A549 (cell line): ENCODE measurements at regions not wholly inside any gene's neighbourhood (a gene's known extent, or its start where the extent isn't known, plus 50 kb on each side); places are given as distances from the start of the nearest gene placed in this dataset.

Experiments
- ATAC-seq, 2 experiments: fragments of 200-7000 bp in 1 of 2; fragments of >200 bp in 1 of 2; cut with Nextera tagmentation in 1 of 2; cut with Tn5 transposase in 1 of 2; 3 replicates each; pipeline versions ENCODE4 v1.8.0 to v1.9.1; 2018 to 2020; ENCODE audit warnings: mild to moderate bottlenecking in 1 of 2, moderate library complexity in 1 of 2
- CTCF ChIA-PET: fragments of 300-600 bp; sonication (Branson Sonifier 250); formaldehyde crosslinking; extraction: SDS; loops from one replicate; lab custom pipeline; 2021; ENCODE audit warnings: antibody characterized with exemption, inconsistent platforms; lab: Yijun Ruan, JAX
- POLR2A ChIA-PET: fragments of 350-600 bp; formaldehyde crosslinking; extraction: SDS; loops from one replicate; lab custom pipeline; 2021; ENCODE audit warnings: antibody characterized with exemption, inconsistent platforms; lab: Yijun Ruan, JAX
- DNase-seq, 2 experiments: peaks; one replicate each; pipeline versions ENCODE4 v3.0.0 to v3.0.0-alpha.2; 2011 to 2016; ENCODE audit warnings: low read depth in 1 of 2, low spot score in 1 of 2
- FAIRE-seq: peaks from 2 replicates; lab custom pipeline; 2011; peaks lifted over from hg19 to GRCh38; lab: Jason Lieb, UNC
- H3K27ac ChIP-seq, 2 experiments: fragments of >200 bp; sonication (Bioruptor Twin); formaldehyde crosslinking; 3 replicates each; pipeline ENCODE4 v1.5.1; 2016 to 2017
- H3K4me1 ChIP-seq: fragments of >200 bp; sonication (Bioruptor Twin); formaldehyde crosslinking; 3 replicates; pipeline ENCODE4 v1.6.1; 2016
- H3K4me2 ChIP-seq: fragments of >200 bp; sonication (Bioruptor Twin); formaldehyde crosslinking; 3 replicates; pipeline ENCODE4 v1.6.1; 2016
- H3K4me3 ChIP-seq: fragments of >200 bp; sonication (Bioruptor Twin); formaldehyde crosslinking; 3 replicates; pipeline ENCODE4 v1.5.1; 2016
- H3K9me3 ChIP-seq: fragments of >200 bp; sonication (Bioruptor Twin); formaldehyde crosslinking; 3 replicates; pipeline ENCODE4 v1.6.1; 2016
- CBX2 ChIP-seq: fragments of 200-600 bp; sonication (generic); IDR thresholded peaks from 2 replicates; pipeline ENCODE4 v1.6.1; 2016; ENCODE audit warnings: low read depth, mild to moderate bottlenecking, borderline replicate concordance
- CEBPB ChIP-seq, 2 experiments: fragments of >200 bp in 1 of 2; sonication (Bioruptor Twin) in 1 of 2; formaldehyde crosslinking in 1 of 2; IDR thresholded peaks; 2 replicates each; pipeline ENCODE4 v1.6.1; 2012 to 2016
- CHD4 ChIP-seq: fragments of 200-600 bp; sonication (generic); IDR thresholded peaks from 2 replicates; pipeline ENCODE4 v1.6.1; 2016; ENCODE audit warnings: antibody characterized with exemption, mild to moderate bottlenecking, borderline replicate concordance
- EHMT2 ChIP-seq: fragments of 200-600 bp; sonication (generic); IDR thresholded peaks from 2 replicates; pipeline ENCODE4 v1.6.1; 2016; ENCODE audit warnings: antibody characterized with exemption, low read depth, mild to moderate bottlenecking, moderate library complexity
- FOSB ChIP-seq: fragments of 250-450 bp; sonication (Bioruptor Pico); IDR thresholded peaks from 2 replicates; pipeline ENCODE4 v1.5.0; 2020; ENCODE audit warnings: mild to moderate bottlenecking, moderate library complexity
- HOXB5 ChIP-seq: fragments of 250-450 bp; sonication (Bioruptor Pico); IDR thresholded peaks from 2 replicates; pipeline ENCODE4 v1.5.0; 2020; ENCODE audit warnings: mild to moderate bottlenecking, moderate library complexity
- KDM5A ChIP-seq: fragments of 200-600 bp; sonication (generic); IDR thresholded peaks from 2 replicates; pipeline ENCODE4 v1.6.1; 2016; ENCODE audit warnings: antibody characterized with exemption, mild to moderate bottlenecking
- NPAS2 ChIP-seq: fragments of 250-450 bp; sonication (Bioruptor Pico); IDR thresholded peaks from 2 replicates; pipeline ENCODE4 v1.8.0; 2022; ENCODE audit warnings: mild to moderate bottlenecking, moderate library complexity, borderline replicate concordance
- POLR2A ChIP-seq: IDR thresholded peaks from 2 replicates; pipeline ENCODE4 v1.6.1; 2012; ENCODE audit warnings: mild to moderate bottlenecking, low read length
- POLR2AphosphoS2 ChIP-seq: conservative IDR thresholded peaks from 2 replicates; pipeline ENCODE4 v1.6.1; 2012; ENCODE audit warnings: low read length, improper control_type of control experiment, inconsistent platforms
- RAD21 ChIP-seq, 2 experiments: fragments of >200 bp in 1 of 2; sonication (Bioruptor Twin) in 1 of 2; formaldehyde crosslinking in 1 of 2; IDR thresholded peaks in 1 of 2; conservative IDR thresholded peaks in 1 of 2; 2 replicates in 1 of 2; 3 replicates in 1 of 2; pipeline ENCODE4 v1.6.1; 2012 to 2018; ENCODE audit warnings: inconsistent platforms in 1 of 2
- RCOR1 ChIP-seq: fragments of 150-350 bp; IDR thresholded peaks from 2 replicates; pipeline ENCODE4 v1.6.1; 2014; ENCODE audit warnings: antibody characterized with exemption, low read length, low read depth
- SMC3 ChIP-seq: fragments of >200 bp; sonication (Bioruptor Twin); formaldehyde crosslinking; IDR thresholded peaks from 3 replicates; pipeline ENCODE4 v1.6.1; 2018; ENCODE audit warnings: inconsistent platforms
- SREBF2 ChIP-seq: fragments of 450-650 bp; IDR thresholded peaks from 2 replicates; pipeline ENCODE4 v1.6.1; 2014; ENCODE audit warnings: mild to moderate bottlenecking, moderate library complexity
- TP53 ChIP-seq: fragments of 250-450 bp; sonication (Bioruptor Pico); IDR thresholded peaks from 2 replicates; pipeline ENCODE4 v1.5.0; 2021; ENCODE audit warnings: mild to moderate bottlenecking, moderate library complexity
- ZSCAN20 ChIP-seq: fragments of 250-450 bp; sonication (Bioruptor Pico); IDR thresholded peaks from 2 replicates; pipeline ENCODE4 v1.8.0; 2022; ENCODE audit warnings: mild to moderate bottlenecking, moderate library complexity
- WGBS: methylation state at CpG from one replicate; pipeline ENCODE4 v1.1.6; 2017; ENCODE audit errors: missing lambda C conversion rate; 5-methylcytosine and 5-hydroxymethylcytosine counted together
- TF ChIP-seq, protein P1 (sequence below): fragments of 250-450 bp; sonication (Bioruptor Pico); IDR thresholded peaks from 2 replicates; pipeline ENCODE4 v1.5.0; 2020; ENCODE audit warnings: low read depth, mild to moderate bottlenecking, moderate library complexity
- TF ChIP-seq, protein P2 (sequence below): IDR thresholded peaks from 2 replicates; pipeline ENCODE4 v1.6.1; 2012
- TF ChIP-seq, protein P3 (sequence below): fragments of 450-650 bp; IDR thresholded peaks from 2 replicates; pipeline ENCODE4 v1.6.1; 2014; ENCODE audit warnings: antibody characterized with exemption
- TF ChIP-seq, protein P4 (sequence below): fragments of 250-450 bp; sonication (Bioruptor Pico); IDR thresholded peaks from 2 replicates; pipeline ENCODE4 v1.5.0; 2021; ENCODE audit warnings: mild to moderate bottlenecking, moderate library complexity, borderline replicate concordance
- TF ChIP-seq, protein P5 (sequence below): fragments of >200 bp; sonication (Bioruptor Twin); formaldehyde crosslinking; IDR thresholded peaks from 3 replicates; pipeline ENCODE4 v1.6.1; 2016
- TF ChIP-seq, protein P6 (sequence below): IDR thresholded peaks from 2 replicates; pipeline ENCODE4 v1.6.1; 2012; ENCODE audit warnings: low read depth, borderline replicate concordance
- TF ChIP-seq, protein P7 (sequence below): IDR thresholded peaks from 2 replicates; pipeline ENCODE4 v1.6.1; 2012

DNA sequence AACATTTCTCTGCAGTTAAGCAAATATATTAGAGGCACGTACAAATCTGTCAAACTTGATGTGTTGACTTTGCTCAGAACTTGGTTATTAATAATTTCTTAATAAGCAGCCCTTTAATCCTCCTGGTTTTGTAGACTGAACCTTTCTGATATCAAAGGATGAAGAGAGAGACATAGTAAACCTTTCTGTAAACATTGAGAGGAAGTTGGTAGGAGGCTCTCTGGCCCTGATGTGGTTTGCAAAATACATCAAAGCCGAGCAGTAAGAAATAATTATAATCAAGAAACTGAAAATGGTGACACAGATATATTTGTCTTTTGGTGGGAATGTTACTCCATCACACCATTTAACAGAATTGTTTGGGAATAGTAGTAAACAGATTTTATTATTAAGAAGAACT, 111.9 kb downstream of the OXSM start:
- Histone ChIP-seq H3K4me1 (no peaks in the 10 kb centered on the region), H3K4me2 (no peak overlapping the region), H3K9me3 (no peaks in the 10 kb centered on the region), H3K27ac (no peak overlapping the region), H3K4me3 (no peak overlapping the region)
- ChIA-PET CTCF (no interaction called here), POLR2A (no interaction called here)
- DNase-seq (no peak), FAIRE-seq (no peak), ATAC-seq (no peak)
- WGBS = 2% methylated on average over 2 of the region's 2 CpGs
- TF ChIP-seq, protein P1, sequence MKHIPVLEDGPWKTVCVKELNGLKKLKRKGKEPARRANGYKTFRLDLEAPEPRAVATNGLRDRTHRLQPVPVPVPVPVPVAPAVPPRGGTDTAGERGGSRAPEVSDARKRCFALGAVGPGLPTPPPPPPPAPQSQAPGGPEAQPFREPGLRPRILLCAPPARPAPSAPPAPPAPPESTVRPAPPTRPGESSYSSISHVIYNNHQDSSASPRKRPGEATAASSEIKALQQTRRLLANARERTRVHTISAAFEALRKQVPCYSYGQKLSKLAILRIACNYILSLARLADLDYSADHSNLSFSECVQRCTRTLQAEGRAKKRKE = no peak
- no peak for TF ChIP-seq SREBF2
- TF ChIP-seq RCOR1 = no peak
- no peak for TF ChIP-seq RAD21 (conservative IDR thresholded peaks at IDR 0.05 in 1 of 2, IDR thresholded peaks at IDR 0.05 in 1 of 2)
- TF ChIP-seq, protein P2, sequence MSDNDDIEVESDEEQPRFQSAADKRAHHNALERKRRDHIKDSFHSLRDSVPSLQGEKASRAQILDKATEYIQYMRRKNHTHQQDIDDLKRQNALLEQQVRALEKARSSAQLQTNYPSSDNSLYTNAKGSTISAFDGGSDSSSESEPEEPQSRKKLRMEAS = no peak
- TF ChIP-seq, protein P3, sequence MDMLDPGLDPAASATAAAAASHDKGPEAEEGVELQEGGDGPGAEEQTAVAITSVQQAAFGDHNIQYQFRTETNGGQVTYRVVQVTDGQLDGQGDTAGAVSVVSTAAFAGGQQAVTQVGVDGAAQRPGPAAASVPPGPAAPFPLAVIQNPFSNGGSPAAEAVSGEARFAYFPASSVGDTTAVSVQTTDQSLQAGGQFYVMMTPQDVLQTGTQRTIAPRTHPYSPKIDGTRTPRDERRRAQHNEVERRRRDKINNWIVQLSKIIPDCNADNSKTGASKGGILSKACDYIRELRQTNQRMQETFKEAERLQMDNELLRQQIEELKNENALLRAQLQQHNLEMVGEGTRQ = no peak

DNA sequence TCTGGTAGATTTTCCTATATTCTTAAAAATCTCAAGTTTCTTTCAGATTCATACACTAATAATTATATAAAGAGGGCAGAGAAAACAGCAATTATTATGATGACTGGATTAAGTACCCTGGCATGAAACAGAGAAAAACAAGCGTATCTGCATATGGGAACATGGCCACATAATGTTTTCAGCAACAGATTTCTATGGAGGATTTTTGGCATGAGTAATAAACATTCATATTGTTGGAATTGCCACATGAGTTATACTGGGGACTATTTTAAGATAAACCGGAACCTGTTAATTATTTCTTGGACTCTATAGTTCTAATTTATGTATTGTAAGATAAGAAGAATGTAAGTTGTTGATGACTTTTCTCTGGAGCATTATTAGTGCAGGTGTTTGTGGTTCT, 112.7 kb downstream of the OXSM start:
- no peak overlapping the region for H3K4me2 ChIP-seq
- CTCF ChIA-PET = no interaction called here
- ATAC-seq = no peak
- TF ChIP-seq, protein P4, sequence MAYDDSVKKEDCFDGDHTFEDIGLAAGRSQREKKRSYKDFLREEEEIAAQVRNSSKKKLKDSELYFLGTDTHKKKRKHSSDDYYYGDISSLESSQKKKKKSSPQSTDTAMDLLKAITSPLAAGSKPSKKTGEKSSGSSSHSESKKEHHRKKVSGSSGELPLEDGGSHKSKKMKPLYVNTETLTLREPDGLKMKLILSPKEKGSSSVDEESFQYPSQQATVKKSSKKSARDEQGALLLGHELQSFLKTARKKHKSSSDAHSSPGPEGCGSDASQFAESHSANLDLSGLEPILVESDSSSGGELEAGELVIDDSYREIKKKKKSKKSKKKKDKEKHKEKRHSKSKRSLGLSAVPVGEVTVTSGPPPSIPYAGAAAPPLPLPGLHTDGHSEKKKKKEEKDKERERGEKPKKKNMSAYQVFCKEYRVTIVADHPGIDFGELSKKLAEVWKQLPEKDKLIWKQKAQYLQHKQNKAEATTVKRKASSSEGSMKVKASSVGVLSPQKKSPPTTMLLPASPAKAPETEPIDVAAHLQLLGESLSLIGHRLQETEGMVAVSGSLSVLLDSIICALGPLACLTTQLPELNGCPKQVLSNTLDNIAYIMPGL (CRISPR knock-in tag) = no peak
- TF ChIP-seq KDM5A (no peak), CHD4 (no peak), POLR2AphosphoS2 (no peak), POLR2A (no peak), CEBPB (IDR thresholded peaks at IDR 0.05) (no peak)
- TF ChIP-seq, protein P5, sequence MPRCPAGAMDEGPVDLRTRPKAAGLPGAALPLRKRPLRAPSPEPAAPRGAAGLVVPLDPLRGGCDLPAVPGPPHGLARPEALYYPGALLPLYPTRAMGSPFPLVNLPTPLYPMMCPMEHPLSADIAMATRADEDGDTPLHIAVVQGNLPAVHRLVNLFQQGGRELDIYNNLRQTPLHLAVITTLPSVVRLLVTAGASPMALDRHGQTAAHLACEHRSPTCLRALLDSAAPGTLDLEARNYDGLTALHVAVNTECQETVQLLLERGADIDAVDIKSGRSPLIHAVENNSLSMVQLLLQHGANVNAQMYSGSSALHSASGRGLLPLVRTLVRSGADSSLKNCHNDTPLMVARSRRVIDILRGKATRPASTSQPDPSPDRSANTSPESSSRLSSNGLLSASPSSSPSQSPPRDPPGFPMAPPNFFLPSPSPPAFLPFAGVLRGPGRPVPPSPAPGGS = no peak
- TF ChIP-seq, protein P6, sequence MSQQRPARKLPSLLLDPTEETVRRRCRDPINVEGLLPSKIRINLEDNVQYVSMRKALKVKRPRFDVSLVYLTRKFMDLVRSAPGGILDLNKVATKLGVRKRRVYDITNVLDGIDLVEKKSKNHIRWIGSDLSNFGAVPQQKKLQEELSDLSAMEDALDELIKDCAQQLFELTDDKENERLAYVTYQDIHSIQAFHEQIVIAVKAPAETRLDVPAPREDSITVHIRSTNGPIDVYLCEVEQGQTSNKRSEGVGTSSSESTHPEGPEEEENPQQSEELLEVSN = no peak
- TF ChIP-seq, all 56 proteins: peak for 0
- POLR2A ChIA-PET = no interaction called here
- WGBS = 19% methylated on average over 2 of the region's 2 CpGs
- FAIRE-seq = peak; percentile 43
- no peak overlapping the region for H3K4me3 ChIP-seq
- no peaks in the 10 kb centered on the region for H3K4me1 ChIP-seq
- H3K9me3 ChIP-seq = no peaks in the 10 kb centered on the region
- no peak overlapping the region for H3K27ac ChIP-seq
- DNase-seq = no peak

DNA sequence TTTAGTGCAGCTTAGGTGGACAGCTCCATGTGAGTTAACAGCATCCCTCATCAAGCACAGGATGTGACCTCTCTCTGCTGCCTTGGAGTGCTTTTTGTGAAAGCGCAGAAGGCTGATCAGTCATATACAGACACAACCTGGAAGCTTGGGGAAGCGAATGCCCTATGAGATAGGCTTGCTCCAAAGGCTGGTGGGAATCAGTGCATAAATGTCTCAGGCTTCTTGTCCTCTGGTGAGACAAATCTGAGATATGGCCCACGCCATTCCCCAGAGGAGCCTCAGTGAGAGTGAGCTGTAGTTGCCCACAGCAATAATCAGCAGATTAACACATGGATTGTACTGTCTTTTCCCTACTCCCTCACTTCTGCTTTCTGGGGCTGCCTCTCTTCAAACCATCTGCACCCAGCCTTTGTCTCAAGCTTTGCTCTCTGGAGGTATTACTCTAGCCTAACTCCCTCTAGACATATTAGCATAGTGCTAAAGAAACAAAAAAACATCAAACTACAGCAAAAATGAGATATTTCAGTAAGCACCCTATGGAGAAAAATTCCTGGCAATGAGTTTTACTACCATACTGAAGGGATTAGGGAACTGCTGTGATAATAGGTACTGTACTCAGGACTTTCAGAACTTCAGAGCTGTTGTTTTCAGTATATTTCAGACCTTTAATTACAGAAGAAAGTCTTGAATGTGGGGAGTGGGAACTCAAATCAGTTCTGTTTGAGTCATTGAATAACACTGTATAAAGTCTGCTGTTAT, 113.7 kb downstream of the OXSM start:
- Histone ChIP-seq H3K4me1 (no peaks in the 10 kb centered on the region), H3K4me2 (no peak overlapping the region), H3K27ac (no peak overlapping the region), H3K4me3 (no peak overlapping the region), H3K9me3 (no peaks in the 10 kb centered on the region)
- POLR2A ChIA-PET = no interaction called here
- no peak for DNase-seq
- FAIRE-seq = no peak
- TF ChIP-seq FOSB (CRISPR knock-in tag) = no peak
- TF ChIP-seq, protein P3 = no peak
- no peak for TF ChIP-seq HOXB5
- no peak for TF ChIP-seq SREBF2
- TF ChIP-seq, protein P7, sequence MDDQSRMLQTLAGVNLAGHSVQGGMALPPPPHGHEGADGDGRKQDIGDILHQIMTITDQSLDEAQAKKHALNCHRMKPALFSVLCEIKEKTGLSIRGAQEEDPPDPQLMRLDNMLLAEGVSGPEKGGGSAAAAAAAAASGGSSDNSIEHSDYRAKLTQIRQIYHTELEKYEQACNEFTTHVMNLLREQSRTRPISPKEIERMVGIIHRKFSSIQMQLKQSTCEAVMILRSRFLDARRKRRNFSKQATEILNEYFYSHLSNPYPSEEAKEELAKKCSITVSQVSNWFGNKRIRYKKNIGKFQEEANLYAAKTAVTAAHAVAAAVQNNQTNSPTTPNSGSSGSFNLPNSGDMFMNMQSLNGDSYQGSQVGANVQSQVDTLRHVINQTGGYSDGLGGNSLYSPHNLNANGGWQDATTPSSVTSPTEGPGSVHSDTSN = no peak
- no peak for TF ChIP-seq ZSCAN20 (CRISPR knock-in tag)
- TF ChIP-seq SMC3 = no peak
- no peak for TF ChIP-seq CBX2
- TF ChIP-seq POLR2A = no peak
- TF ChIP-seq TP53 (CRISPR knock-in tag) = no peak
- TF ChIP-seq EHMT2 = no peak
- TF ChIP-seq NPAS2 (CRISPR knock-in tag) = no peak
- TF ChIP-seq, protein P1 = no peak
- WGBS = 30% methylated on average over 3 of the region's 3 CpGs
- ATAC-seq = no peak; a peak in 2 of 6 replicates
- CTCF ChIA-PET = interaction anchor here (0.6 kb wide), 1 partner anchor 46 kb away, joined by 3 read pairs; no protein-coding TSS in a partner anchor
